ENCODE measurements at regions not wholly inside any gene's neighbourhood (a gene's known extent, or its start where the extent isn't known, plus 50 kb on each side); places are given as distances from the start of the nearest gene placed in this dataset.

DNA sequence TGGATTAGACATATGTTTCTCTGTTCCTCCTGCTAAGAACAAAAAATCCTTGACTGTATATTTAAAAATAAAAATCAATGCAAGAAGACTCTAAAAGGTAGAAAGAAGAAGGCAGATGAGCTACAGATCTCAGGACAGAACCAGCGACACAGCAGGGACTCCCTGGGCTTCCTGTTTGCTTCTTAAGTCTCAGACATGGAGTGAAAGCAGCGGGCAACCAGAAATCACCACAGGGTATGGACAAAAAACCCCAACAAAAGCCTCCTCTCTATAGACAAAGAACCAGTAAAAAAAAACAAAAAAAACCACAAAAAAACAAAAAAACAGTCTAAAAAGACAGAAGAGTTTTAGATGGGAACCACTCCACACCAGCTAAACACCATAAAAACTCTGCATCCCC, 971.0 kb upstream of the GYPC start:
- WGBS (ENCODE audit: insufficient coverage): 29% methylated on average over 1 of the region's 2 CpGs

DNA sequence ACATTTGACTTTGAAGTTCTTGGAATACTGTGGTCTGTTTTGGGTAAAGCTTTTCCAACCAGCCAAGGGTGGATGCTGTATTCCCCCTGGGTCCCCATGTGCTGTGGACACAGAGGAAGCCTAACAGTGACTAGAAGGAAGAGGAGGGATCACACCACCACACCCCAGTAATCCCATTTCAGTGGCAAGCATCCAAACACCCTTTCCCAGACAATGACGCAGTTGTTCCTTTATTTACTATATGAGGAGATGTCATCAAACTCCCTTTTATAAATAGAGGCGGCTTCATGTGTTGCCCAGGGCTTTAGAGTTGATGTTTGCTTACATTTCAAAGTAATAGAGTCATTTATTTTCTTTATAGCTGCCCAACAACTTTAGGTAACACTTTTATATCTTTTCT, 959.4 kb upstream of the GYPC start:
- no peaks in the 10 kb centered on the region for H3K4me1 ChIP-seq (ENCODE audit: control insufficient read depth in 1 of 2, insufficient read depth in 2 of 2, low read length in 2 of 2)
- H3K36me3 ChIP-seq (replicated peaks in 1 of 2; ENCODE audit: control insufficient read depth in 1 of 2, insufficient read depth in 2 of 2, low read length in 2 of 2): no peaks in the 10 kb centered on the region
- no peaks in the 10 kb centered on the region for H3K79me2 ChIP-seq (ENCODE audit: insufficient read depth, low read length)
- DNase-seq: no peak
- H3K4me2 ChIP-seq (replicated peaks; ENCODE audit: extremely low read depth, low read length, poor library complexity, severe bottlenecking): no peak overlapping the region
- no peak overlapping the region for H3K4me3 Mint-ChIP-seq
- no peak overlapping the region for H3K9ac ChIP-seq (ENCODE audit: insufficient read depth, low read length, poor library complexity, severe bottlenecking)
- H3K27me3 Mint-ChIP-seq (ENCODE audit: low read depth in 3 of 3): no peaks in the 10 kb centered on the region
- WGBS (ENCODE audit: insufficient coverage): no CpG with 5 or more reads among the region's 2 CpGs
- no peaks in the 10 kb centered on the region for H3K27me3 ChIP-seq (ENCODE audit: control insufficient read depth in 2 of 2, insufficient read depth in 2 of 2, low read length in 2 of 2)
- H3K27ac Mint-ChIP-seq: no peak overlapping the region
- H4K20me1 ChIP-seq (ENCODE audit: insufficient read depth, low read length): no peaks in the 10 kb centered on the region
- H3K9me3 Mint-ChIP-seq: peaks cover 0 to 3% (median 0%) of the 10 kb centered on the region in 7 donors
- H3K36me3 Mint-ChIP-seq: no peaks in the 10 kb centered on the region
- no peak overlapping the region for H3K4me3 ChIP-seq (replicated peaks in 1 of 3; ENCODE audit: low read depth in 2 of 3, low read length in 3 of 3)
- H2AFZ ChIP-seq (ENCODE audit: insufficient read depth, low read depth, low read length, poor library complexity, severe bottlenecking): no peak overlapping the region
- H3K9me3 ChIP-seq (replicated peaks in 1 of 2; ENCODE audit: control insufficient read depth in 1 of 2, insufficient read depth in 1 of 2, low read length in 2 of 2): no peaks in the 10 kb centered on the region
- intact Hi-C loops (cut with micrococcal nuclease): no loop called here
- no peaks in the 10 kb centered on the region for H3K4me1 Mint-ChIP-seq
- TF ChIP-seq, protein P1, sequence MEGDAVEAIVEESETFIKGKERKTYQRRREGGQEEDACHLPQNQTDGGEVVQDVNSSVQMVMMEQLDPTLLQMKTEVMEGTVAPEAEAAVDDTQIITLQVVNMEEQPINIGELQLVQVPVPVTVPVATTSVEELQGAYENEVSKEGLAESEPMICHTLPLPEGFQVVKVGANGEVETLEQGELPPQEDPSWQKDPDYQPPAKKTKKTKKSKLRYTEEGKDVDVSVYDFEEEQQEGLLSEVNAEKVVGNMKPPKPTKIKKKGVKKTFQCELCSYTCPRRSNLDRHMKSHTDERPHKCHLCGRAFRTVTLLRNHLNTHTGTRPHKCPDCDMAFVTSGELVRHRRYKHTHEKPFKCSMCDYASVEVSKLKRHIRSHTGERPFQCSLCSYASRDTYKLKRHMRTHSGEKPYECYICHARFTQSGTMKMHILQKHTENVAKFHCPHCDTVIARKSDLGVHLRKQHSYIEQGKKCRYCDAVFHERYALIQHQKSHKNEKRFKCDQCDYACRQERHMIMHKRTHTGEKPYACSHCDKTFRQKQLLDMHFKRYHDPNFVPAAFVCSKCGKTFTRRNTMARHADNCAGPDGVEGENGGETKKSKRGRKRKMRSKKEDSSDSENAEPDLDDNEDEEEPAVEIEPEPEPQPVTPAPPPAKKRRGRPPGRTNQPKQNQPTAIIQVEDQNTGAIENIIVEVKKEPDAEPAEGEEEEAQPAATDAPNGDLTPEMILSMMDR (IDR thresholded peaks at IDR 0.05): no peak
- H3K27ac ChIP-seq (ENCODE audit: low read depth in 1 of 2, low read length in 2 of 2): no peak overlapping the region

More for the DNA sequence above, 971.0 kb upstream of the GYPC start:
- no peaks in the 10 kb centered on the region for H3K27me3 ChIP-seq (ENCODE audit: control insufficient read depth in 2 of 2, insufficient read depth in 2 of 2, low read length in 2 of 2)
- H3K79me2 ChIP-seq (ENCODE audit: insufficient read depth, low read length): no peaks in the 10 kb centered on the region
- H3K27ac ChIP-seq (ENCODE audit: low read depth in 1 of 2, low read length in 2 of 2): no peak overlapping the region
- TF ChIP-seq, protein P1 (IDR thresholded peaks at IDR 0.05): no peak
- H3K4me1 ChIP-seq (ENCODE audit: control insufficient read depth in 1 of 2, insufficient read depth in 2 of 2, low read length in 2 of 2): no peaks in the 10 kb centered on the region
- Mint-ChIP-seq H3K9me3 (peaks cover 3 to 11% (median 5%) of the 10 kb centered on the region in 7 donors), H3K4me1 (no peaks in the 10 kb centered on the region), H3K27ac (no peak overlapping the region), H3K27me3 (ENCODE audit: low read depth in 3 of 3) (no peaks in the 10 kb centered on the region), H3K36me3 (no peaks in the 10 kb centered on the region), H3K4me3 (no peak overlapping the region)
- H2AFZ ChIP-seq (ENCODE audit: insufficient read depth, low read depth, low read length, poor library complexity, severe bottlenecking): no peak overlapping the region
- H3K9ac ChIP-seq (ENCODE audit: insufficient read depth, low read length, poor library complexity, severe bottlenecking): no peak overlapping the region
- intact Hi-C loops (cut with micrococcal nuclease): loop anchor here in 1 of 2 donors (1.0 kb wide), 1 partner anchor 9 kb away; no protein-coding TSS in a partner anchor
- no peak overlapping the region for H3K4me2 ChIP-seq (replicated peaks; ENCODE audit: extremely low read depth, low read length, poor library complexity, severe bottlenecking)
- H3K9me3 ChIP-seq (replicated peaks in 1 of 2; ENCODE audit: control insufficient read depth in 1 of 2, insufficient read depth in 1 of 2, low read length in 2 of 2): peaks cover 0 to 9% of the 10 kb centered on the region in 2 donors
- no peak overlapping the region for H3K4me3 ChIP-seq (replicated peaks in 1 of 3; ENCODE audit: low read depth in 2 of 3, low read length in 3 of 3)
- no peak for DNase-seq
- H3K36me3 ChIP-seq (replicated peaks in 1 of 2; ENCODE audit: control insufficient read depth in 1 of 2, insufficient read depth in 2 of 2, low read length in 2 of 2): no peaks in the 10 kb centered on the region
- no peaks in the 10 kb centered on the region for H4K20me1 ChIP-seq (ENCODE audit: insufficient read depth, low read length)
